ENCODE measurements at regions not wholly inside any gene's neighbourhood (a gene's known extent, or its start where the extent isn't known, plus 50 kb on each side); places are given as distances from the start of the nearest gene placed in this dataset.

- Histone ChIP-seq H3K4me3 (ENCODE audit: low read length) (no peak overlapping the region), H3K9me3 (ENCODE audit: control insufficient read depth, insufficient read depth, low read length) (no peaks in the 10 kb centered on the region), H3K9me2 (replicated peaks; ENCODE audit: control insufficient read depth, low read length) (no peaks in the 10 kb centered on the region), H3K4me1 (ENCODE audit: control insufficient read depth, low read length) (no peaks in the 10 kb centered on the region), H3K27me3 (ENCODE audit: control insufficient read depth, low read length) (no peaks in the 10 kb centered on the region), H3K4me2 (ENCODE audit: low read length) (no peak overlapping the region), H3K79me2 (ENCODE audit: control insufficient read depth, low read length) (no peaks in the 10 kb centered on the region), H3K36me3 (ENCODE audit: control insufficient read depth, low read length) (no peaks in the 10 kb centered on the region), H3K27ac (ENCODE audit: low read depth, low read length) (no peak overlapping the region), H4K20me1 (ENCODE audit: control insufficient read depth, insufficient read depth, low read depth, low read length) (no peaks in the 10 kb centered on the region), H3F3A (ENCODE audit: control insufficient read depth, insufficient read depth) (no peaks in the 10 kb centered on the region)
- TF ChIP-seq EZH2phosphoT487 (IDR thresholded peaks at IDR 0.05; ENCODE audit: borderline replicate concordance, low read length) = no peak
- TF ChIP-seq, protein P1, sequence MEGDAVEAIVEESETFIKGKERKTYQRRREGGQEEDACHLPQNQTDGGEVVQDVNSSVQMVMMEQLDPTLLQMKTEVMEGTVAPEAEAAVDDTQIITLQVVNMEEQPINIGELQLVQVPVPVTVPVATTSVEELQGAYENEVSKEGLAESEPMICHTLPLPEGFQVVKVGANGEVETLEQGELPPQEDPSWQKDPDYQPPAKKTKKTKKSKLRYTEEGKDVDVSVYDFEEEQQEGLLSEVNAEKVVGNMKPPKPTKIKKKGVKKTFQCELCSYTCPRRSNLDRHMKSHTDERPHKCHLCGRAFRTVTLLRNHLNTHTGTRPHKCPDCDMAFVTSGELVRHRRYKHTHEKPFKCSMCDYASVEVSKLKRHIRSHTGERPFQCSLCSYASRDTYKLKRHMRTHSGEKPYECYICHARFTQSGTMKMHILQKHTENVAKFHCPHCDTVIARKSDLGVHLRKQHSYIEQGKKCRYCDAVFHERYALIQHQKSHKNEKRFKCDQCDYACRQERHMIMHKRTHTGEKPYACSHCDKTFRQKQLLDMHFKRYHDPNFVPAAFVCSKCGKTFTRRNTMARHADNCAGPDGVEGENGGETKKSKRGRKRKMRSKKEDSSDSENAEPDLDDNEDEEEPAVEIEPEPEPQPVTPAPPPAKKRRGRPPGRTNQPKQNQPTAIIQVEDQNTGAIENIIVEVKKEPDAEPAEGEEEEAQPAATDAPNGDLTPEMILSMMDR (IDR thresholded peaks at IDR 0.05; ENCODE audit: low read depth, low read length, poor library complexity, severe bottlenecking) = no peak
Observed at GRCh38 chr13:74657765-74658164, 523.6 kb upstream of the KLF12 start.

- no peaks in the 10 kb centered on the region for H3K79me2 ChIP-seq (ENCODE audit: control insufficient read depth, low read length)
- no peaks in the 10 kb centered on the region for H3F3A ChIP-seq (ENCODE audit: control insufficient read depth, insufficient read depth)
- no peak overlapping the region for H3K4me3 ChIP-seq (ENCODE audit: low read length)
- no peaks in the 10 kb centered on the region for H3K4me1 ChIP-seq (ENCODE audit: control insufficient read depth, low read length)
- H3K9me2 ChIP-seq (replicated peaks; ENCODE audit: control insufficient read depth, low read length) = no peaks in the 10 kb centered on the region
- no peaks in the 10 kb centered on the region for H3K36me3 ChIP-seq (ENCODE audit: control insufficient read depth, low read length)
- H3K27me3 ChIP-seq (ENCODE audit: control insufficient read depth, low read length) = no peaks in the 10 kb centered on the region
- no peak overlapping the region for H3K4me2 ChIP-seq (ENCODE audit: low read length)
- TF ChIP-seq, protein P1 (IDR thresholded peaks at IDR 0.05; ENCODE audit: low read depth, low read length, poor library complexity, severe bottlenecking) = no peak
- no peak for TF ChIP-seq EZH2phosphoT487 (IDR thresholded peaks at IDR 0.05; ENCODE audit: borderline replicate concordance, low read length)
- no peak overlapping the region for H3K27ac ChIP-seq (ENCODE audit: low read depth, low read length)
- H4K20me1 ChIP-seq (ENCODE audit: control insufficient read depth, insufficient read depth, low read depth, low read length) = no peaks in the 10 kb centered on the region
- no peaks in the 10 kb centered on the region for H3K9me3 ChIP-seq (ENCODE audit: control insufficient read depth, insufficient read depth, low read length)
Observed at GRCh38 chr13:74651121-74651520, 516.9 kb upstream of the KLF12 start.

- Histone ChIP-seq H3K27ac (ENCODE audit: low read depth, low read length) (no peak overlapping the region), H3F3A (ENCODE audit: control insufficient read depth, insufficient read depth) (no peaks in the 10 kb centered on the region), H4K20me1 (ENCODE audit: control insufficient read depth, insufficient read depth, low read depth, low read length) (no peaks in the 10 kb centered on the region), H3K4me2 (ENCODE audit: low read length) (no peak overlapping the region), H3K27me3 (ENCODE audit: control insufficient read depth, low read length) (no peaks in the 10 kb centered on the region), H3K9me2 (replicated peaks; ENCODE audit: control insufficient read depth, low read length) (no peaks in the 10 kb centered on the region; the same call in 1 of the 2 replicates), H3K36me3 (ENCODE audit: control insufficient read depth, low read length) (no peaks in the 10 kb centered on the region), H3K9me3 (ENCODE audit: control insufficient read depth, insufficient read depth, low read length) (no peaks in the 10 kb centered on the region), H3K79me2 (ENCODE audit: control insufficient read depth, low read length) (no peaks in the 10 kb centered on the region), H3K4me1 (ENCODE audit: control insufficient read depth, low read length) (no peaks in the 10 kb centered on the region), H3K4me3 (ENCODE audit: low read length) (no peak overlapping the region)
- TF ChIP-seq EZH2phosphoT487 (IDR thresholded peaks at IDR 0.05; ENCODE audit: borderline replicate concordance, low read length) = no peak
- TF ChIP-seq, protein P1 (IDR thresholded peaks at IDR 0.05; ENCODE audit: low read depth, low read length, poor library complexity, severe bottlenecking) = no peak
Observed at GRCh38 chr13:74647991-74648390, 513.8 kb upstream of the KLF12 start.
